HL-60/S4 treated with retinoic acid at 250 ng/mL for 4 days and 3 days (cell line): ENCODE measurements at regions not wholly inside any gene's neighbourhood (a gene's known extent, or its start where the extent isn't known, plus 50 kb on each side); places are given as distances from the start of the nearest gene placed in this dataset.

ENCODE experiments used
- in situ Hi-C: fragments of 300-500 bp; cut with MboI; formaldehyde crosslinking; loops from 2 replicates; pipeline ENCODE4 v1.7.0; 2022; ENCODE audit warnings: low sequenced_read_pairs

GRCh38 chr5:67257077-67257476, 60.5 kb upstream of the CD180 start:
- in situ Hi-C loops, result no loop called here

GRCh38 chr5:67255881-67256280, 59.3 kb upstream of the CD180 start:
- in situ Hi-C loops, result no loop called here

DNA sequence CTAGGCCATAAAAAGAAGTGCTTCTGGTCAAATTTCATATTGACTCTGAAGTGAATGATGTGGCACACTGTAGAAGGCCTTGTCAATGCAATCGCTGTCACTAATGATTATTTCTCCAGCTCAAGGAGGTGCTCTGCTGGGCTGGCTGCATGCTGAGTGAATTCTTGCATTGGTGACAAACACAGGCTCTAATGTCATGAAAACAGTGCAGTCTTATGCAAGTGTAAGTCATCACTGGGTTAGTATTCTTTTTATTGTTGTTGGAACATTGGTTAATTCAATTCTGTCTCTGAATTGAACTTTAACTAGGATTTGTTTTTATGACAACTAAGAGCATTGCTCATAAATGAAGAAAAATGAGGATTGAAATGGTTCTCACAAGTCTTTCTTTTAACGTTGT, 57.3 kb upstream of the CD180 start:
- in situ Hi-C loops, result no loop called here

DNA sequence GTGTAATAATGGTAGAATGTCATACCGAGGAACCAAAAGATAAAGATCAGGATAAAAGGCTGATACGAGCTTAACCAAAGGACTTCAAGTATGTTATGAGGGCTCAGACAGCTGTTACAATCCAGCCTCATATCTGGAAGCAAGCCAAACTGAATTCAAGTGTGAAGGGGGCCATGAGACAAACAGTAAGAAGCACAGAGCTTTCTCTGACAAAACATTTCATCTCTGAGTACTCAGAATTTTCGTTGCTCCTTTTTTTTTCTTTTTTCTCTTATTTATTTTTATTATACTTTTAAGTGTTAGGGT, 52.9 kb upstream of the CD180 start:
- in situ Hi-C loops, result loop anchor here (25.0 kb wide), 1 partner anchor 1013 kb away; no protein-coding TSS in a partner anchor

GRCh38 chr5:67248703-67249589, 52.3 kb upstream of the CD180 start:
- in situ Hi-C loops, result loop anchor here (25.0 kb wide), 1 partner anchor 1013 kb away; no protein-coding TSS in a partner anchor

DNA sequence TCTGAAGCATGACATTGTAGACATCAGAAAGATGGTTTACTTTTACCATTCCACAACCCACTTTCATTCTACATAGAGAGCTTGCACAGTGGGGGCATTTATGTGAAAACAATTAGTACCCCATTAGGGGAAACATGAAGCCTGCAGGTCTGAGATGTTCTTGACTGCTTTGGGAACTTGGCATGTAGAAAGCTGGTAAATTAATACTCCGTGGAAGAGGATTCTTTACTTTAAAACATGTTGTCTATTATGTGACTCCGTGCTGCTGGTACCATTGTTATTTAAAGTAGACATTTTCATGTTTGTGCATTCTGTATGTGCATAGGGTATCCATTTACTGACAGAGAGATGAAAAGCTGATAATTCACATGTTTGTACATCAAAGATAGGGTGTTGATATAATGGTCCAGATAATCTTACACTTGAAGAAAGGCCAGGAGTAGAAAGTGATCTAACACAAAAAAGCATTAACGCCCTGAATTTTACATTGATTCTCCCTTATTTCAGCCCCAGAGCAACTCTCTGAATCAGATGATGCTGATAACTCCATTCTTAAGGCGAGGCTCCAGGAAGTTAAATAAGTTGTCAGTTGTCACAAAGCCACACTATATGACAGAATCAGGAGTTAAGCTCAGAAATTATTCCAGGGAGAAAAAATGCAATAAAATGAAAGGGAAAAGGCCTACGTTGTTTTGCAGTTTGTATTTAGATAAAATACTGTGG, 50.1 kb upstream of the CD180 start:
- in situ Hi-C loops, result loop anchor here (25.0 kb wide), 1 partner anchor 1016 kb away; no protein-coding TSS in a partner anchor
